ENCODE measurements at regions not wholly inside any gene's neighbourhood (a gene's known extent, or its start where the extent isn't known, plus 50 kb on each side); places are given as distances from the start of the nearest gene placed in this dataset.

DNA sequence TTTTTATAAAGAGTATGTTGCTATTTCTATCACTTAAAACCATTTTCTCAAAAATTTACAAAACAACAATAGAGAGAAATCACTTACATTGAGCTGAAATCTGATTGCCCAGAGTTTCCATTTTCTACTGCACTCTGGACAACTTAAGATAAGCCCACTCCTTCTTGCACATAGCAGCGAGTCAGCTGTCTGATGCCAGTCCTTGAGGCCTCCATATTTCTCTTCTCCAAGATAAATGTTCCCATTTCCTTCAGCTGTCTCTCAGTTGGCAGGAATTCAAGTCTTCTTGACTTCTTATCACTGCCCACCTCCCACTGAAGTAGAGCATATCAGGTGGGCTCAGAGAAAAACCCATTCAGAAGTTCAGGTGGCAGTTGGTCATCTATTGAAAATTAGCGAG, 78.5 kb upstream of the PIP5K1B start:
- Histone ChIP-seq H3K27me3 (ENCODE audit: low read length) (no peaks in the 10 kb centered on the region), H3F3A (ENCODE audit: insufficient read depth) (no peaks in the 10 kb centered on the region), H4K20me1 (ENCODE audit: low read depth, low read length) (no peaks in the 10 kb centered on the region), H3K4me2 (ENCODE audit: low read depth, low read length, poor library complexity, severe bottlenecking) (no peak overlapping the region), H3K36me3 (ENCODE audit: low read length) (no peaks in the 10 kb centered on the region), H3K9ac (ENCODE audit: low read length) (no peak overlapping the region), H3K4me3 (ENCODE audit: insufficient read depth, low read length, poor library complexity, severe bottlenecking) (no peak overlapping the region), H3K9me3 (ENCODE audit: insufficient read depth, low read length) (no peaks in the 10 kb centered on the region), H3K27ac (ENCODE audit: low read depth, low read length) (no peak overlapping the region), H3K79me2 (ENCODE audit: insufficient read depth, low read length) (no peaks in the 10 kb centered on the region), H2AFZ (ENCODE audit: low read depth, low read length, severe bottlenecking) (no peak overlapping the region), H3K9me2 (replicated peaks; ENCODE audit: insufficient read depth, low read length) (no peaks in the 10 kb centered on the region)
- TF ChIP-seq EZH2phosphoT487 (conservative IDR thresholded peaks at IDR 0.05; ENCODE audit: low read length) (no peak), CTCF (IDR thresholded peaks at IDR 0.05; ENCODE audit: insufficient read depth, low read length, poor library complexity, severe bottlenecking) (no peak)

- Histone ChIP-seq H3K9me2 (replicated peaks; ENCODE audit: insufficient read depth, low read length) (no peaks in the 10 kb centered on the region), H3K9me3 (ENCODE audit: insufficient read depth, low read length) (no peaks in the 10 kb centered on the region), H3K4me2 (ENCODE audit: low read depth, low read length, poor library complexity, severe bottlenecking) (no peak overlapping the region), H3K4me3 (ENCODE audit: insufficient read depth, low read length, poor library complexity, severe bottlenecking) (no peak overlapping the region), H3K27me3 (ENCODE audit: low read length) (no peaks in the 10 kb centered on the region), H3K79me2 (ENCODE audit: insufficient read depth, low read length) (no peaks in the 10 kb centered on the region), H4K20me1 (ENCODE audit: low read depth, low read length) (no peaks in the 10 kb centered on the region), H3K27ac (ENCODE audit: low read depth, low read length) (no peak overlapping the region), H3K36me3 (ENCODE audit: low read length) (no peaks in the 10 kb centered on the region), H3F3A (ENCODE audit: insufficient read depth) (no peaks in the 10 kb centered on the region), H3K9ac (ENCODE audit: low read length) (no peak overlapping the region), H2AFZ (ENCODE audit: low read depth, low read length, severe bottlenecking) (no peak overlapping the region)
- no peak for TF ChIP-seq EZH2phosphoT487 (conservative IDR thresholded peaks at IDR 0.05; ENCODE audit: low read length)
- no peak for TF ChIP-seq CTCF (IDR thresholded peaks at IDR 0.05; ENCODE audit: insufficient read depth, low read length, poor library complexity, severe bottlenecking)
Observed at GRCh38 chr9:68627104-68627503, 77.9 kb upstream of the PIP5K1B start.

DNA sequence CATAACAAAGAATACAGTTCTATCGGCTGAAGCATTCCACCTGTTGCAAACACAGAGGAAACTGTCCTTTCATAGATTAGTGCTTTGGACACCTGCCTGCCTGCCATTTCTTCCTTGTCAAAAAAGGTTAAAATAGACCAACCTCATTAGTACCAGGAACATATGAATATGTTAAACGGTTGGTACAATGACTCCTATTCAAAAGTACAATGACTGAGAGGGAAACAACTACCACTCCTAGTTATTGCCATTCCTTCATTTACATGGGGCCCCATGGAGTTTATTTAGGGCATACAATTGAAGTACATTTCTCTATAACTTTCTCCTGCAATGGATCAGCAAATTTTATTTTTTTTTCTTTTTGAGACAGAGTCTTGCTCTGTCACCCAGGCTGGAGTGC, 77.4 kb upstream of the PIP5K1B start:
- H3K27me3 ChIP-seq (ENCODE audit: low read length), result no peaks in the 10 kb centered on the region
- TF ChIP-seq EZH2phosphoT487 (conservative IDR thresholded peaks at IDR 0.05; ENCODE audit: low read length) (no peak), CTCF (IDR thresholded peaks at IDR 0.05; ENCODE audit: insufficient read depth, low read length, poor library complexity, severe bottlenecking) (no peak)

GRCh38 chr9:68629042-68629441, 76.0 kb upstream of the PIP5K1B start:
- Histone ChIP-seq H4K20me1 (ENCODE audit: low read depth, low read length) (no peaks in the 10 kb centered on the region), H3K4me2 (ENCODE audit: low read depth, low read length, poor library complexity, severe bottlenecking) (no peak overlapping the region), H3K27me3 (ENCODE audit: low read length) (no peaks in the 10 kb centered on the region), H3K9me3 (ENCODE audit: insufficient read depth, low read length) (no peaks in the 10 kb centered on the region), H2AFZ (ENCODE audit: low read depth, low read length, severe bottlenecking) (no peak overlapping the region), H3K9me2 (replicated peaks; ENCODE audit: insufficient read depth, low read length) (no peaks in the 10 kb centered on the region), H3K36me3 (ENCODE audit: low read length) (no peaks in the 10 kb centered on the region), H3K9ac (ENCODE audit: low read length) (no peak overlapping the region), H3F3A (ENCODE audit: insufficient read depth) (no peaks in the 10 kb centered on the region), H3K27ac (ENCODE audit: low read depth, low read length) (no peak overlapping the region), H3K79me2 (ENCODE audit: insufficient read depth, low read length) (no peaks in the 10 kb centered on the region), H3K4me3 (ENCODE audit: insufficient read depth, low read length, poor library complexity, severe bottlenecking) (no peak overlapping the region)
- TF ChIP-seq EZH2phosphoT487 (conservative IDR thresholded peaks at IDR 0.05; ENCODE audit: low read length), result no peak
- TF ChIP-seq CTCF (IDR thresholded peaks at IDR 0.05; ENCODE audit: insufficient read depth, low read length, poor library complexity, severe bottlenecking), result no peak

More for the DNA sequence above, 77.4 kb upstream of the PIP5K1B start:
- H2AFZ ChIP-seq (ENCODE audit: low read depth, low read length, severe bottlenecking), result no peak overlapping the region
- no peaks in the 10 kb centered on the region for H3K79me2 ChIP-seq (ENCODE audit: insufficient read depth, low read length)
- H4K20me1 ChIP-seq (ENCODE audit: low read depth, low read length), result no peaks in the 10 kb centered on the region
- H3F3A ChIP-seq (ENCODE audit: insufficient read depth), result no peaks in the 10 kb centered on the region
- no peaks in the 10 kb centered on the region for H3K9me2 ChIP-seq (replicated peaks; ENCODE audit: insufficient read depth, low read length)
- H3K36me3 ChIP-seq (ENCODE audit: low read length), result no peaks in the 10 kb centered on the region
- H3K27ac ChIP-seq (ENCODE audit: low read depth, low read length), result no peak overlapping the region
- H3K4me2 ChIP-seq (ENCODE audit: low read depth, low read length, poor library complexity, severe bottlenecking), result no peak overlapping the region
- no peak overlapping the region for H3K4me3 ChIP-seq (ENCODE audit: insufficient read depth, low read length, poor library complexity, severe bottlenecking)
- H3K9ac ChIP-seq (ENCODE audit: low read length), result no peak overlapping the region
- H3K9me3 ChIP-seq (ENCODE audit: insufficient read depth, low read length), result no peaks in the 10 kb centered on the region
